22Rv1 (cell line): ENCODE measurements at regions not wholly inside any gene's neighbourhood (a gene's known extent, or its start where the extent isn't known, plus 50 kb on each side); places are given as distances from the start of the nearest gene placed in this dataset.

Source experiments
- CTCF ChIP-seq: fragments of 450-650 bp; IDR thresholded peaks from 2 replicates; pipeline ENCODE4 v1.5.1; 2017; ENCODE audit warnings: mild to moderate bottlenecking
- ZFX ChIP-seq: fragments of 450-650 bp; IDR thresholded peaks from 2 replicates; pipeline ENCODE4 v1.6.1; 2017; ENCODE audit warnings: antibody characterized with exemption, borderline replicate concordance

- no peak for TF ChIP-seq CTCF
- no peak for TF ChIP-seq ZFX
Observed at GRCh38 chr5:35373249-35373648, 143.0 kb upstream of the PRLR start.
